NCI-H1694 (cell line): ENCODE measurements at regions not wholly inside any gene's neighbourhood (a gene's known extent, or its start where the extent isn't known, plus 50 kb on each side); places are given as distances from the start of the nearest gene placed in this dataset.
"Not testable (repeated sequence)": the region's sequence is repeated elsewhere in the genome, so short reads cannot be mapped to it uniquely, and the experiment has no call there.

Experiments
- DNase-seq: peaks from one replicate; lab custom pipeline; 2025; lab: John Stamatoyannopoulos, UW

GRCh38 chr1:55773211-55773940 is 558.2 kb upstream of the USP24 start:
- no peak for DNase-seq

- no peak for DNase-seq
These were observed 553.3 kb upstream of the USP24 start for GRCh38 chr1:55768327-55768952.

GRCh38 chr1:55767171-55767570 is 552.0 kb upstream of the USP24 start:
- no peak for DNase-seq

- not testable (repeated sequence) for DNase-seq
These were observed 550.3 kb upstream of the USP24 start for GRCh38 chr1:55765505-55765904.

GRCh38 chr1:55751776-55752175 is 536.6 kb upstream of the USP24 start:
- DNase-seq: no peak

GRCh38 chr1:55750628-55750995 is 535.4 kb upstream of the USP24 start:
- no peak for DNase-seq

- DNase-seq: no peak
These were observed 534.9 kb upstream of the USP24 start for GRCh38 chr1:55749975-55750627.

GRCh38 chr1:55747408-55747841 is 532.3 kb upstream of the USP24 start:
- no peak for DNase-seq

GRCh38 chr1:55746710-55747109 is 531.5 kb upstream of the USP24 start:
- no peak for DNase-seq

- no peak for DNase-seq
These were observed 526.4 kb upstream of the USP24 start for GRCh38 chr1:55741516-55741915.

GRCh38 chr1:55735106-55735505 is 519.9 kb upstream of the USP24 start:
- no peak for DNase-seq

- DNase-seq: no peak
These were observed 511.8 kb upstream of the USP24 start for GRCh38 chr1:55726994-55727393.

GRCh38 chr1:55725378-55725777 is 510.2 kb upstream of the USP24 start:
- DNase-seq: no peak

GRCh38 chr1:55724551-55725325 is 509.6 kb upstream of the USP24 start:
- DNase-seq: no peak

GRCh38 chr1:55723001-55723400 is 507.8 kb upstream of the USP24 start:
- DNase-seq: no peak

- peak; percentile 73 for DNase-seq
These were observed 505.1 kb upstream of the USP24 start for GRCh38 chr1:55720261-55720660.

GRCh38 chr1:55718758-55719671 is 503.9 kb upstream of the USP24 start:
- no peak for DNase-seq

- no peak for DNase-seq
These were observed 501.9 kb upstream of the USP24 start for GRCh38 chr1:55717111-55717510.

GRCh38 chr1:55716610-55717009 is 501.4 kb upstream of the USP24 start:
- DNase-seq: no peak

GRCh38 chr1:55716151-55716550 is 501.0 kb upstream of the USP24 start:
- no peak for DNase-seq

- no peak for DNase-seq
These were observed 499.1 kb upstream of the USP24 start for GRCh38 chr1:55714230-55714629.
